Sigmoid colon (tissue), 6 donors: ENCODE measurements at regions not wholly inside any gene's neighbourhood (a gene's known extent, or its start where the extent isn't known, plus 50 kb on each side); places are given as distances from the start of the nearest gene placed in this dataset.

Experiments used
- DNase-seq: peaks from one replicate; pipeline ENCODE4 v3.0.0-alpha.2; 2019
- H3K27ac ChIP-seq, 4 donors: fragments of 200-600 bp; sonication (generic); one replicate each; pipeline ENCODE4 v1.5.1; 2016 to 2019; ENCODE audit warnings: mild to moderate bottlenecking in 1 of 4
- H3K27me3 ChIP-seq, 3 donors: fragments of 200-600 bp; sonication (generic); one replicate each; pipeline ENCODE4 v1.5.1; 2019; ENCODE audit warnings: mild to moderate bottlenecking in 1 of 3
- H3K36me3 ChIP-seq, 4 donors: fragments of 200-600 bp; sonication (generic); one replicate each; pipeline ENCODE4 v1.5.1; 2016 to 2019
- H3K4me1 ChIP-seq, 4 donors: fragments of 200-600 bp; sonication (generic); one replicate each; pipeline ENCODE4 v1.5.1; 2017 to 2019
- H3K4me3 ChIP-seq, 4 donors: fragments of 200-600 bp; sonication (generic); one replicate each; pipeline ENCODE4 v1.5.1; 2017 to 2019; ENCODE audit warnings: mild to moderate bottlenecking in 2 of 4, moderate library complexity in 1 of 4
- H3K9me3 ChIP-seq, 4 donors: fragments of 200-600 bp in 3 of 4; sonication (generic) in 3 of 4; one replicate each; pipeline versions ENCODE4 v1.5.1 to v1.6.1; 2013 to 2019
- CTCF ChIP-seq, 4 experiments: fragments of 450-650 bp in 3 of 4; fragments of 200-600 bp in 1 of 4; IDR thresholded peaks; one replicate each; pipeline ENCODE4 v1.5.1; 2016 to 2019; ENCODE audit warnings: antibody characterized with exemption in 4 of 4, mild to moderate bottlenecking in 3 of 4, moderate library complexity in 2 of 4
- EP300 ChIP-seq, 4 donors: sonication (generic); formaldehyde crosslinking; IDR thresholded peaks; one replicate each; pipeline ENCODE4 v1.6.1; 2017; ENCODE audit warnings: antibody characterized with exemption in 4 of 4
- POLR2A ChIP-seq, 2 donors: fragments of 450-650 bp; IDR thresholded peaks; one replicate each; pipeline ENCODE4 v1.6.1; 2016; ENCODE audit warnings: antibody characterized with exemption in 2 of 2, mild to moderate bottlenecking in 2 of 2, moderate library complexity in 2 of 2
- POLR2AphosphoS5 ChIP-seq, 4 donors: sonication (generic); formaldehyde crosslinking; IDR thresholded peaks; one replicate each; pipeline ENCODE4 v1.6.1; 2017; ENCODE audit warnings: antibody characterized with exemption in 4 of 4
- WGBS, 2 donors: extraction: QIAGEN DNeasy Blood & Tissue Kit; methylation state at CpG; one replicate each; pipeline ENCODE4 v1.1.7; 2013; 5-methylcytosine and 5-hydroxymethylcytosine counted together
- intact Hi-C: fragments of 100-400 bp; cut with DNase I; formaldehyde crosslinking; loops from one replicate; pipeline ENCODE4 v1.15.1; 2023
- donor health status: healthy with polysubstance abuse.
- donor health status: healthy.

- H3K36me3 ChIP-seq: no peaks in the 10 kb centered on the region
- peaks cover 0 to 4% (median 1%) of the 10 kb centered on the region in 4 donors for H3K4me1 ChIP-seq
- no peaks in the 10 kb centered on the region for H3K9me3 ChIP-seq
- H3K4me3 ChIP-seq: no peak overlapping the region
- H3K27me3 ChIP-seq: no peaks in the 10 kb centered on the region
- intact Hi-C loops: no loop called here
- 86 to 90% methylated on average over 3 of the region's 3 CpGs for WGBS, 2 donors
- TF ChIP-seq CTCF (IDR thresholded peaks at IDR 0.05) (no peak), POLR2A (IDR thresholded peaks at IDR 0.05) (no peak), EP300 (IDR thresholded peaks at IDR 0.05) (no peak), POLR2AphosphoS5 (IDR thresholded peaks at IDR 0.05) (no peak)
- DNase-seq: no peak
- no peak overlapping the region for H3K27ac ChIP-seq
Observed at GRCh38 chr3:170746175-170746942, 123.6 kb downstream of the RPL22L1 start.

GRCh38 chr3:170745211-170745718 lies 124.7 kb downstream of the RPL22L1 start:
- Histone ChIP-seq H3K4me1 (no peaks in the 10 kb centered on the region), H3K4me3 (no peak overlapping the region), H3K27ac (no peak overlapping the region), H3K27me3 (no peaks in the 10 kb centered on the region), H3K36me3 (no peaks in the 10 kb centered on the region), H3K9me3 (no peaks in the 10 kb centered on the region)
- DNase-seq: no peak
- TF ChIP-seq CTCF (IDR thresholded peaks at IDR 0.05) (no peak), POLR2A (IDR thresholded peaks at IDR 0.05) (no peak), EP300 (IDR thresholded peaks at IDR 0.05) (no peak), POLR2AphosphoS5 (IDR thresholded peaks at IDR 0.05) (no peak)
- intact Hi-C loops: no loop called here

- H3K9me3 ChIP-seq: no peaks in the 10 kb centered on the region
- TF ChIP-seq POLR2A (IDR thresholded peaks at IDR 0.05) (no peak), POLR2AphosphoS5 (IDR thresholded peaks at IDR 0.05) (no peak), CTCF (IDR thresholded peaks at IDR 0.05) (no peak), EP300 (IDR thresholded peaks at IDR 0.05) (no peak)
- intact Hi-C loops: no loop called here
- H3K36me3 ChIP-seq: no peaks in the 10 kb centered on the region
- DNase-seq: no peak
- no peak overlapping the region for H3K4me3 ChIP-seq
- no peaks in the 10 kb centered on the region for H3K27me3 ChIP-seq
- H3K27ac ChIP-seq: no peak overlapping the region
- WGBS, 2 donors: 28 to 49% methylated on average over 2 of the region's 2 CpGs
- no peaks in the 10 kb centered on the region for H3K4me1 ChIP-seq
Observed at GRCh38 chr3:170741756-170742529, 128.1 kb downstream of the RPL22L1 start.

GRCh38 chr3:170740726-170741591 lies 129.0 kb downstream of the RPL22L1 start:
- Histone ChIP-seq H3K27me3 (no peaks in the 10 kb centered on the region), H3K4me1 (no peaks in the 10 kb centered on the region), H3K9me3 (no peaks in the 10 kb centered on the region), H3K36me3 (no peaks in the 10 kb centered on the region), H3K4me3 (no peak overlapping the region), H3K27ac (peak overlapping the region in 3 of 4 donors; percentile 6 to 49 (median 39))
- TF ChIP-seq POLR2A (IDR thresholded peaks at IDR 0.05) (no peak), CTCF (IDR thresholded peaks at IDR 0.05) (no peak), POLR2AphosphoS5 (IDR thresholded peaks at IDR 0.05) (no peak), EP300 (IDR thresholded peaks at IDR 0.05) (no peak)
- 32 to 57% methylated on average over 10 of the region's 10 CpGs for WGBS, 2 donors
- intact Hi-C loops: no loop called here
- DNase-seq: peak; percentile 88
